HL-60 (cell line): ENCODE measurements at regions not wholly inside any gene's neighbourhood (a gene's known extent, or its start where the extent isn't known, plus 50 kb on each side); places are given as distances from the start of the nearest gene placed in this dataset.

ENCODE experiments used
- DNase-seq, 2 experiments: peaks; one replicate each; pipeline ENCODE4 v3.0.0-alpha.2; 2010 to 2020; ENCODE audit warnings: low read depth in 1 of 2, low spot score in 1 of 2
- H3K27ac ChIP-seq: fragments of 250-450 bp; sonication (Bioruptor Pico); replicated peaks from 2 replicates; pipeline ENCODE4 v1.5.1; 2020; ENCODE audit warnings: mild to moderate bottlenecking, moderate library complexity
- H3K27me3 ChIP-seq: fragments of 250-450 bp; sonication (Bioruptor Pico); 2 replicates; pipeline ENCODE4 v1.5.1; 2021; ENCODE audit warnings: mild to moderate bottlenecking, moderate library complexity; ENCODE audit not compliant: insufficient read depth, poor library complexity, severe bottlenecking
- H3K4me3 ChIP-seq: replicated peaks from 2 replicates; pipeline ENCODE4 v1.5.1; 2011; ENCODE audit warnings: mild to moderate bottlenecking, control low read depth, low read length; ENCODE audit not compliant: insufficient read depth
- GABPA ChIP-seq: IDR thresholded peaks from 2 replicates; pipeline ENCODE4 v1.6.1; 2012; ENCODE audit warnings: low read depth
- POLR2AphosphoS5 ChIP-seq: IDR thresholded peaks from 2 replicates; pipeline ENCODE4 v1.6.1; 2012; ENCODE audit warnings: low read depth
- SPI1 ChIP-seq: IDR thresholded peaks from 2 replicates; pipeline ENCODE4 v1.6.1; 2012; ENCODE audit warnings: low read depth, mild to moderate bottlenecking, borderline replicate concordance
- TF ChIP-seq, protein P1 (sequence below): IDR thresholded peaks from 2 replicates; pipeline ENCODE4 v1.6.1; 2012; ENCODE audit warnings: low read depth; ENCODE audit not compliant: insufficient replicate concordance
- TF ChIP-seq, protein P2 (sequence below): IDR thresholded peaks from one replicate; pipeline ENCODE4 v1.5.1; 2011; ENCODE audit warnings: low read length, control low read depth, inconsistent platforms; ENCODE audit not compliant: insufficient read depth

DNA sequence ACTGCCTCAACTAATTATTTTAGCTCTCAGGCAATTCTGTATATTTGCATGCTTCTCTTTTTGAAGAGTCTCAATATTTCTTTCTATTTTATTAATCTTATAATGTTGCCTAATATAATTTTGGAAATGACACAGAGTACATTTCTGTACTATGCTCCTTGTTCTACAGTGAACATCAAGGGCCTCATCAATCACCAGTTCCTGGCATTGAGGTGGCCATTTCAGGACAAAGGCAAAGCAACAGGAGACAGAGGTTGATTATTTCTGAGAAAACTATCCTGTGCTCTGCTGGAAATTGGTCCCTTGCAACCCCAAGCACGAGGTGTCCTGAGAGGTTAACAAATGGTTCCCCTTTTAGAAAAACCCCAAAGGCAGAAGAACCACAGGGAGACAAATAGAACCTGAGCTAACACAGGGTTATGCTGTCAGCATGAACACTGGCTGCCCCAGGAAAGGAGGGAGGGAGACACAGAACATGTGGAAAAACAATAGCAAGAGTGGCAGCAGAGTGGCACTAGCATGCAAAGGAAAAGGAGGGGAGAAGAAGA, 63.9 kb upstream of the VAV3 start:
- no peak overlapping the region for H3K27ac ChIP-seq

DNA sequence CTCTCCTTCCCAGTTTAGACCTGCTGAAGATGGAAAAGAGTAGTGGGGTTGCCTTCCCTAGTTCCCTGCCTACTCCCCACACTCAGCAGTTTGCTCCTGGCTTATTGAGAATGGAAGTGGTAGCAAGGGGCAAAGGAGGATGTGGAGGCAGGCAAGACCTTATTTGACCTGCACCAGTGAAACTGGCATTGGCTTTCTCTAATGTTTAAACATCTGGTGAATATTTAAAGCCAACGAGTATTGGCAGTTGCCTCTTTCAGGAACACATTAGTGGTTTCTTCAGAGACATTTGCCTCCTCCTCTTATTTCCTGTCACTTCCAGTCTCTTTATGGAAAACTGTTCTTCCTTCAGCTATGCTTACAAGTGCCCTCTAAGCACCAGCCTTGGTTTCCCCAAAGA, 62.4 kb upstream of the VAV3 start:
- TF ChIP-seq POLR2AphosphoS5 (no peak), SPI1 (no peak), GABPA (no peak)
- TF ChIP-seq, protein P1, sequence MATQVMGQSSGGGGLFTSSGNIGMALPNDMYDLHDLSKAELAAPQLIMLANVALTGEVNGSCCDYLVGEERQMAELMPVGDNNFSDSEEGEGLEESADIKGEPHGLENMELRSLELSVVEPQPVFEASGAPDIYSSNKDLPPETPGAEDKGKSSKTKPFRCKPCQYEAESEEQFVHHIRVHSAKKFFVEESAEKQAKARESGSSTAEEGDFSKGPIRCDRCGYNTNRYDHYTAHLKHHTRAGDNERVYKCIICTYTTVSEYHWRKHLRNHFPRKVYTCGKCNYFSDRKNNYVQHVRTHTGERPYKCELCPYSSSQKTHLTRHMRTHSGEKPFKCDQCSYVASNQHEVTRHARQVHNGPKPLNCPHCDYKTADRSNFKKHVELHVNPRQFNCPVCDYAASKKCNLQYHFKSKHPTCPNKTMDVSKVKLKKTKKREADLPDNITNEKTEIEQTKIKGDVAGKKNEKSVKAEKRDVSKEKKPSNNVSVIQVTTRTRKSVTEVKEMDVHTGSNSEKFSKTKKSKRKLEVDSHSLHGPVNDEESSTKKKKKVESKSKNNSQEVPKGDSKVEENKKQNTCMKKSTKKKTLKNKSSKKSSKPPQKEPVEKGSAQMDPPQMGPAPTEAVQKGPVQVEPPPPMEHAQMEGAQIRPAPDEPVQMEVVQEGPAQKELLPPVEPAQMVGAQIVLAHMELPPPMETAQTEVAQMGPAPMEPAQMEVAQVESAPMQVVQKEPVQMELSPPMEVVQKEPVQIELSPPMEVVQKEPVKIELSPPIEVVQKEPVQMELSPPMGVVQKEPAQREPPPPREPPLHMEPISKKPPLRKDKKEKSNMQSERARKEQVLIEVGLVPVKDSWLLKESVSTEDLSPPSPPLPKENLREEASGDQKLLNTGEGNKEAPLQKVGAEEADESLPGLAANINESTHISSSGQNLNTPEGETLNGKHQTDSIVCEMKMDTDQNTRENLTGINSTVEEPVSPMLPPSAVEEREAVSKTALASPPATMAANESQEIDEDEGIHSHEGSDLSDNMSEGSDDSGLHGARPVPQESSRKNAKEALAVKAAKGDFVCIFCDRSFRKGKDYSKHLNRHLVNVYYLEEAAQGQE: no peak
- TF ChIP-seq, protein P2, sequence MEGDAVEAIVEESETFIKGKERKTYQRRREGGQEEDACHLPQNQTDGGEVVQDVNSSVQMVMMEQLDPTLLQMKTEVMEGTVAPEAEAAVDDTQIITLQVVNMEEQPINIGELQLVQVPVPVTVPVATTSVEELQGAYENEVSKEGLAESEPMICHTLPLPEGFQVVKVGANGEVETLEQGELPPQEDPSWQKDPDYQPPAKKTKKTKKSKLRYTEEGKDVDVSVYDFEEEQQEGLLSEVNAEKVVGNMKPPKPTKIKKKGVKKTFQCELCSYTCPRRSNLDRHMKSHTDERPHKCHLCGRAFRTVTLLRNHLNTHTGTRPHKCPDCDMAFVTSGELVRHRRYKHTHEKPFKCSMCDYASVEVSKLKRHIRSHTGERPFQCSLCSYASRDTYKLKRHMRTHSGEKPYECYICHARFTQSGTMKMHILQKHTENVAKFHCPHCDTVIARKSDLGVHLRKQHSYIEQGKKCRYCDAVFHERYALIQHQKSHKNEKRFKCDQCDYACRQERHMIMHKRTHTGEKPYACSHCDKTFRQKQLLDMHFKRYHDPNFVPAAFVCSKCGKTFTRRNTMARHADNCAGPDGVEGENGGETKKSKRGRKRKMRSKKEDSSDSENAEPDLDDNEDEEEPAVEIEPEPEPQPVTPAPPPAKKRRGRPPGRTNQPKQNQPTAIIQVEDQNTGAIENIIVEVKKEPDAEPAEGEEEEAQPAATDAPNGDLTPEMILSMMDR: no peak
- Histone ChIP-seq H3K27me3 (no peaks in the 10 kb centered on the region), H3K4me3 (no peak overlapping the region), H3K27ac (no peak overlapping the region)
- DNase-seq: no peak

More for the DNA sequence above, 63.9 kb upstream of the VAV3 start:
- TF ChIP-seq GABPA (no peak), SPI1 (no peak), POLR2AphosphoS5 (no peak)
- TF ChIP-seq, protein P2: no peak
- TF ChIP-seq, protein P1: no peak
- Histone ChIP-seq H3K4me3 (no peak overlapping the region), H3K27me3 (no peaks in the 10 kb centered on the region)
- DNase-seq: peak in 1 of 2 experiments; percentile 52

DNA sequence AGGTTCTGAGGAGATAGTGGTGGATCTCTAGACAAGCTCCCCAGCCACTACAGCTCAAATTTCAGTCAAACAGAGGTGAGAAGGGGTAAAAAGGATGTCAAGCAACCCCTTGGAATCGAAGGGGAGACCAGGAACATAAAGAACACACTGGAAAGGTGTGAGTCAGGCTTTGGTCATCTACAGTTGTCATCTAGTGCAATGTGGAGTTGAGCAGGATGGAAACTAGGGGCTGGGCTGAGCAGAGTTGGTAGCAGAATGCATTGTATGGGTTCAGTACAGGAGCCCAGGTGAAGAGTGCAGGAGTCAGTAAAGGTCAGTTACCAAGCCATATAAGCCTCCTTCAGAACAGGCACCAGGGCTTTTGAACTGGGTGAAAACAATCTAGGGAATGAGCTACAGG, 52.7 kb upstream of the VAV3 start:
- DNase-seq: no peak
- no peaks in the 10 kb centered on the region for H3K27me3 ChIP-seq
- no peak overlapping the region for H3K4me3 ChIP-seq
- TF ChIP-seq POLR2AphosphoS5 (no peak), SPI1 (no peak), GABPA (no peak)
- TF ChIP-seq, protein P1: no peak
- TF ChIP-seq, protein P2: no peak
- no peak overlapping the region for H3K27ac ChIP-seq
